Vagina (tissue), 2 donors: ENCODE measurements at regions not wholly inside any gene's neighbourhood (a gene's known extent, or its start where the extent isn't known, plus 50 kb on each side); places are given as distances from the start of the nearest gene placed in this dataset.

Experiments
- DNase-seq, 2 donors: peaks; one replicate each; pipeline ENCODE4 v3.0.0-alpha.2; 2017; ENCODE audit errors: extremely low spot score in 2 of 2
- H3K27ac ChIP-seq: fragments of 200-600 bp; sonication (generic); one replicate; pipeline ENCODE4 v1.5.1; 2019
- H3K27me3 ChIP-seq: fragments of 200-600 bp; sonication (generic); one replicate; pipeline ENCODE4 v1.5.1; 2019
- H3K36me3 ChIP-seq, 2 donors: fragments of 200-600 bp; sonication (generic); one replicate each; pipeline ENCODE4 v1.5.1; 2017 to 2019
- H3K4me1 ChIP-seq: fragments of 200-600 bp; sonication (generic); one replicate; pipeline ENCODE4 v1.5.1; 2019
- H3K4me3 ChIP-seq, 2 donors: fragments of 200-600 bp; sonication (generic); 1 replicate in 1 of 2; 2 replicates in 1 of 2; pipeline ENCODE4 v1.5.1; 2016 to 2019
- H3K9me3 ChIP-seq: fragments of 200-600 bp; sonication (generic); one replicate; pipeline ENCODE4 v1.5.1; 2019
- POLR2A ChIP-seq, 2 donors: fragments of 450-650 bp; IDR thresholded peaks; one replicate each; pipeline ENCODE4 v1.6.1; 2017; ENCODE audit warnings: antibody characterized with exemption in 2 of 2, mild to moderate bottlenecking in 2 of 2, moderate library complexity in 2 of 2
- POLR2AphosphoS5 ChIP-seq, 2 donors: sonication (generic); formaldehyde crosslinking; IDR thresholded peaks; one replicate each; pipeline ENCODE4 v1.9.0; 2017; ENCODE audit warnings: antibody characterized with exemption in 2 of 2, mild to moderate bottlenecking in 2 of 2, low read depth in 1 of 2; ENCODE audit not compliant: insufficient read depth in 1 of 2
- intact Hi-C: fragments of 100-400 bp; cut with DNase I; formaldehyde crosslinking; loops from one replicate; pipeline ENCODE4 v1.15.1; 2023
- TF ChIP-seq, protein P1 (sequence below), 3 experiments: fragments of 450-650 bp in 2 of 3; fragments of 200-600 bp in 1 of 3; sonication (generic) in 1 of 3; IDR thresholded peaks; one replicate each; pipeline ENCODE4 v1.5.1; 2017 to 2019; ENCODE audit warnings: antibody characterized with exemption in 3 of 3, mild to moderate bottlenecking in 2 of 3, moderate library complexity in 2 of 3

DNA sequence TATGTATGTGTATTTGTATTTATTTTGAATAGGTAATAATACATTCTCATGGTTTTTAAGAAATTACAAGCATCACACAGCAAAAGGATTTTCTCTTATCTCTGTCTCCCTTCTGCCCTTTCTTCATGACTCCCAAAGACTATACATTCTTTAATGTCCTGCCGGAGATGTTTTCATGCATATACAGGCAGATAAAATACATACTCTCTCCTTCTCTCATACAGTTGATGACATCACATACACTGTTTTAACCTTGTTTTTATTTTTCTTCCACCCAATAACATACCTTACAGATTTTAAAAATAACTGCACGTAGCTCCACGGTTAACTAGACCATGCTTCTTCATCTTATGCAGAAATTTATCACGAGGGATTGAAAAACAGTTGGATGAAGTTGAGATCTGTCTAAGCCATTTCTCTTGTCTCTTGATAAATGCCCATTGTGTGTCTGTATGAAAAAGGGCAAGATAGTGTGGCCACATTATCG lies 249.8 kb downstream of the EDEM1 start:
- intact Hi-C loops: no loop called here
- Histone ChIP-seq H3K4me3 (no peak overlapping the region), H3K27ac (no peak overlapping the region), H3K36me3 (no peaks in the 10 kb centered on the region), H3K27me3 (no peaks in the 10 kb centered on the region), H3K9me3 (no peaks in the 10 kb centered on the region), H3K4me1 (no peaks in the 10 kb centered on the region)
- no peak for DNase-seq
- no peak for TF ChIP-seq POLR2A (IDR thresholded peaks at IDR 0.05)
- TF ChIP-seq, protein P1, sequence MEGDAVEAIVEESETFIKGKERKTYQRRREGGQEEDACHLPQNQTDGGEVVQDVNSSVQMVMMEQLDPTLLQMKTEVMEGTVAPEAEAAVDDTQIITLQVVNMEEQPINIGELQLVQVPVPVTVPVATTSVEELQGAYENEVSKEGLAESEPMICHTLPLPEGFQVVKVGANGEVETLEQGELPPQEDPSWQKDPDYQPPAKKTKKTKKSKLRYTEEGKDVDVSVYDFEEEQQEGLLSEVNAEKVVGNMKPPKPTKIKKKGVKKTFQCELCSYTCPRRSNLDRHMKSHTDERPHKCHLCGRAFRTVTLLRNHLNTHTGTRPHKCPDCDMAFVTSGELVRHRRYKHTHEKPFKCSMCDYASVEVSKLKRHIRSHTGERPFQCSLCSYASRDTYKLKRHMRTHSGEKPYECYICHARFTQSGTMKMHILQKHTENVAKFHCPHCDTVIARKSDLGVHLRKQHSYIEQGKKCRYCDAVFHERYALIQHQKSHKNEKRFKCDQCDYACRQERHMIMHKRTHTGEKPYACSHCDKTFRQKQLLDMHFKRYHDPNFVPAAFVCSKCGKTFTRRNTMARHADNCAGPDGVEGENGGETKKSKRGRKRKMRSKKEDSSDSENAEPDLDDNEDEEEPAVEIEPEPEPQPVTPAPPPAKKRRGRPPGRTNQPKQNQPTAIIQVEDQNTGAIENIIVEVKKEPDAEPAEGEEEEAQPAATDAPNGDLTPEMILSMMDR (IDR thresholded peaks at IDR 0.05): no peak

DNA sequence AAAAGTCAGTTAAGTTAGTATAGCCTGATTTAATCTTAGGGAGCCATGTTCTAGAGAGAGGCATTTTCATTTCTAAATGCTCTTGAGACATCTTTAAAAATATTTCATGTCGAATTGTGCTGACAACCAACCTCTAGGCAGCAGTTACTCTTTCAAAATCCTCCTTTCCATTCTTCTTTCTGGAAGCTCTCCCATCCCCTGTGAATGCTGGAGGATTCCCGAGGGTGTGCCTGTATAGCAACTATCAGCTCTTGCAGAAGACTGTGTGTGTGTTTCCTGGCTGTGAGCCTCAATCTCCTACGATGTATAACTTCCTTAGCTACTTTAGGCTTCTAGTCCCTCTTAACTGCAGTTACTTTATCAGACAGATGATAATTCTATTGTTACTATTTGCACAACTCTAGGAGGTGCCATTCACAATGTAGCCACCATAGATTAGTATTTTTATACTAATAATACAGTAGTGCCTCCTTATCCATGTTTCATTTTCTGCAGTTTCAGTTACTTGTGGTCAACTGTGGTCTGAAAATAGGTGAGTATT lies 250.3 kb downstream of the EDEM1 start:
- Histone ChIP-seq H3K9me3 (no peaks in the 10 kb centered on the region), H3K4me1 (no peaks in the 10 kb centered on the region), H3K27ac (no peak overlapping the region), H3K36me3 (no peaks in the 10 kb centered on the region), H3K27me3 (no peaks in the 10 kb centered on the region), H3K4me3 (no peak overlapping the region)
- intact Hi-C loops: no loop called here
- no peak for TF ChIP-seq POLR2A (IDR thresholded peaks at IDR 0.05)
- DNase-seq: no peak

DNA sequence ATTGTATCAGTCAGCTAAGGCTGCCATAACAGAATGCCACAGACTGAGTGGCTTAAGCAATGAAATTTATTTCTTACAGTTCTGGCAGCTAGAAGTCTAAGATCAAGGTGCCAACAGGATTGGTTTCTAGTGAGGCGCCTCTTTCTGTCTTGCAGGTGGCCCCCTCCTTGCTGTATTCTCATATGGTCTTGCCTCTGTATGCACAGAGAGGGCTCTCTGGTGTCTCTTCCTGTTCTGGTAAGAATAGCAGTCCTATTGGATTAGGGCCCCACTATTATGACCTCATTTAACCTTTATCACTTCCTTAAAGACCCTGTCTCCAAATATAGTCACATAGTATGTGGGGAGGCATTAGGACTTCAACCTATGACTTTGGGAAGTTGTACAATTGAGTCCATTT lies 253.9 kb downstream of the EDEM1 start:
- Histone ChIP-seq H3K4me1 (no peaks in the 10 kb centered on the region), H3K36me3 (no peaks in the 10 kb centered on the region), H3K4me3 (no peak overlapping the region), H3K9me3 (no peaks in the 10 kb centered on the region), H3K27me3 (no peaks in the 10 kb centered on the region), H3K27ac (no peak overlapping the region)
- TF ChIP-seq POLR2AphosphoS5 (IDR thresholded peaks at IDR 0.05; ENCODE audit: insufficient read depth in 1 of 2, low read depth in 1 of 2): no peak
- TF ChIP-seq, protein P1 (IDR thresholded peaks at IDR 0.05): no peak
- no peak for TF ChIP-seq POLR2A (IDR thresholded peaks at IDR 0.05)
- DNase-seq: no peak
- intact Hi-C loops: no loop called here

DNA sequence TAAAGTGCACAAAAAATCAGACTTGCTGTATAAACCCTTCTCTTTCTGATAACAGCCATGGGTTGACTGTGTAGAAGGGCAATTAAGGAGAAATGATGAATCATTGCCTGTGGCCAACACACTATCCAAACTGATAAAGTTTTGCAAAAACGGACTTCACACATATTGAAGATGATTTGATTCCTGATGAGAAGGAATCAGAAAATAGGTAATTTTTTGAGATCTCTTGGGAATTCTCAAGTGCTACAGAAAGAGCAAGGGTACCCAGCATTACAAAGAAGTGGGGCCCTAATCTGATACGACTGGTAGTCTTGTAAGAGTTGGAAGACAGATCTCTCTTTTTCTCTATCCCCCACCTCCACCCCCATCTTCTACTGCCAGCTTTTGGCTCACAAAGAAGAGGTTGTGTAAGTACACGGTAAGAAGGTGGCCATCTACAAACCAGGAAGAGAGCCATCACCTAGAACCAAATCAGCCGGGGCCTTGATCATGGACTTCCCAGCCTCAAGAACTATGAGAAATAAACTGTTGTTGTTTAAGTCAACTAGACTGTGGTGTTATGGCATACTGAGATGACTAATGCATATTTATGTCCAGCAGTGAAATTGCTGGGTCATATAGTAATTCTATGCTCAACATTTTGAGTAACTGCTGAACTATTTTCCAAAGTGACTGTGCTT lies 254.7 kb downstream of the EDEM1 start:
- Histone ChIP-seq H3K27ac (no peak overlapping the region), H3K27me3 (no peaks in the 10 kb centered on the region), H3K4me3 (no peak overlapping the region), H3K4me1 (no peaks in the 10 kb centered on the region), H3K9me3 (no peaks in the 10 kb centered on the region), H3K36me3 (no peaks in the 10 kb centered on the region)
- no peak for DNase-seq
- intact Hi-C loops: no loop called here
- TF ChIP-seq POLR2A (IDR thresholded peaks at IDR 0.05) (no peak), POLR2AphosphoS5 (IDR thresholded peaks at IDR 0.05; ENCODE audit: insufficient read depth in 1 of 2, low read depth in 1 of 2) (no peak)
- TF ChIP-seq, protein P1 (IDR thresholded peaks at IDR 0.05): no peak

DNA sequence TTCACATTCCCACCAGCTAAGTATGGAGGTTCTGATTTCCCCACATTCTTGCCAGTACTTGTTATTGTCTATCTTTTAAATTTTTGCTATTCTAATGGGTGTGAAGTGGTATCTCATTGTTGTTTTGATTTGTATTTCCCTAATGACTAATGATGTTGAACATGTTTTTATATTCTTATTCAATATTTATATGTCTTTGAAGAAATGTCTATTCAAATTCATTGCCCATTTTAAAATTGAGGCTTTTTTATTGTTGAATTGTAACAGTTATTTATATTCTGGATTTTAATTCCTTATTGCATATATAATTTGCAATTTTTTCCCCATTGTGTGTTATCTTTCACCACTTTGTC lies 255.3 kb downstream of the EDEM1 start:
- Histone ChIP-seq H3K36me3 (no peaks in the 10 kb centered on the region), H3K4me1 (no peaks in the 10 kb centered on the region), H3K27ac (no peak overlapping the region), H3K27me3 (no peaks in the 10 kb centered on the region), H3K4me3 (no peak overlapping the region), H3K9me3 (no peaks in the 10 kb centered on the region)
- DNase-seq: no peak
- TF ChIP-seq POLR2AphosphoS5 (IDR thresholded peaks at IDR 0.05; ENCODE audit: insufficient read depth in 1 of 2, low read depth in 1 of 2) (no peak), POLR2A (IDR thresholded peaks at IDR 0.05) (no peak)
- TF ChIP-seq, protein P1 (IDR thresholded peaks at IDR 0.05): no peak
- intact Hi-C loops: no loop called here
